OCI-LY3 (cell line): ENCODE measurements at regions not wholly inside any gene's neighbourhood (a gene's known extent, or its start where the extent isn't known, plus 50 kb on each side); places are given as distances from the start of the nearest gene placed in this dataset.

Source experiments
- EZH2phosphoT487 ChIP-seq: fragments of 200-600 bp; shearing (Covaris generic); IDR thresholded peaks from 2 replicates; pipeline ENCODE4 v1.6.1; 2018; ENCODE audit warnings: antibody characterized with exemption, mixed run types, low read depth
- TF ChIP-seq, protein P1 (sequence below): fragments of 200-600, 300-600 bp; sonication (generic); IDR thresholded peaks from 2 replicates; pipeline ENCODE4 v1.5.1; 2014; ENCODE audit warnings: antibody characterized with exemption, low read length, low read depth

DNA sequence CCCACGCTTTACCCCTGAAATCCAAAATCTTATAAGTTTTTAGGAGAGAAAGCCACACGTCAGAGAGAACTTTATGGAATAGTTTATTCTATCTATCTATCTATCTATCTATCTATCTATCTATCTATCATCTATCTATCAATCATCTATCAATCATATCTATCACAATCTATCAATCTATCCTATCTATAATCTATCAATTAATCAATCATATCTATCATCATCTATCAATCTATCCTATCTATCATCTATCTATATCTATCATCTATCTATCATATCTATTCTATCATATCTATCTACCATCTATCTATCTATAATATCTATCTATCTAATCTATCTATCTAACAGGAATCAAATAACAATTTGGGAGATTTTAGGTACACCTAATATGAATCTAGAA is 115.1 kb downstream of the FGF9 start:
- TF ChIP-seq, protein P1, sequence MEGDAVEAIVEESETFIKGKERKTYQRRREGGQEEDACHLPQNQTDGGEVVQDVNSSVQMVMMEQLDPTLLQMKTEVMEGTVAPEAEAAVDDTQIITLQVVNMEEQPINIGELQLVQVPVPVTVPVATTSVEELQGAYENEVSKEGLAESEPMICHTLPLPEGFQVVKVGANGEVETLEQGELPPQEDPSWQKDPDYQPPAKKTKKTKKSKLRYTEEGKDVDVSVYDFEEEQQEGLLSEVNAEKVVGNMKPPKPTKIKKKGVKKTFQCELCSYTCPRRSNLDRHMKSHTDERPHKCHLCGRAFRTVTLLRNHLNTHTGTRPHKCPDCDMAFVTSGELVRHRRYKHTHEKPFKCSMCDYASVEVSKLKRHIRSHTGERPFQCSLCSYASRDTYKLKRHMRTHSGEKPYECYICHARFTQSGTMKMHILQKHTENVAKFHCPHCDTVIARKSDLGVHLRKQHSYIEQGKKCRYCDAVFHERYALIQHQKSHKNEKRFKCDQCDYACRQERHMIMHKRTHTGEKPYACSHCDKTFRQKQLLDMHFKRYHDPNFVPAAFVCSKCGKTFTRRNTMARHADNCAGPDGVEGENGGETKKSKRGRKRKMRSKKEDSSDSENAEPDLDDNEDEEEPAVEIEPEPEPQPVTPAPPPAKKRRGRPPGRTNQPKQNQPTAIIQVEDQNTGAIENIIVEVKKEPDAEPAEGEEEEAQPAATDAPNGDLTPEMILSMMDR = no peak
- no peak for TF ChIP-seq EZH2phosphoT487
